Astrocyte (in vitro differentiated cells and primary cell): ENCODE measurements at regions not wholly inside any gene's neighbourhood (a gene's known extent, or its start where the extent isn't known, plus 50 kb on each side); places are given as distances from the start of the nearest gene placed in this dataset.

Experiments used
- DNase-seq: peaks from one replicate; pipeline ENCODE4 v3.0.0-alpha.2; 2010; ENCODE audit warnings: low read depth
- FAIRE-seq: peaks from 2 replicates; lab custom pipeline; 2011; peaks lifted over from hg19 to GRCh38; lab: Jason Lieb, UNC
- H2AFZ ChIP-seq: 2 replicates; pipeline ENCODE4 v1.6.0; 2012; ENCODE audit warnings: low read depth, low read length, inconsistent platforms
- H3K27ac ChIP-seq: 2 replicates; pipeline ENCODE4 v1.5.1; 2011; ENCODE audit warnings: low read depth, low read length, inconsistent platforms
- H3K27me3 ChIP-seq: 2 replicates; pipeline ENCODE4 v1.6.0; 2011; ENCODE audit warnings: low read length, inconsistent platforms; ENCODE audit not compliant: insufficient read depth
- H3K36me3 ChIP-seq: 2 replicates; pipeline ENCODE4 v1.5.1; 2011; ENCODE audit warnings: low read length, inconsistent platforms; ENCODE audit not compliant: insufficient read depth
- H3K4me1 ChIP-seq: 2 replicates; pipeline ENCODE4 v1.5.1; 2011; ENCODE audit warnings: low read length, inconsistent platforms; ENCODE audit not compliant: insufficient read depth
- H3K4me2 ChIP-seq: 2 replicates; pipeline ENCODE4 v1.6.0; 2012; ENCODE audit warnings: low read length, inconsistent platforms
- H3K4me3 ChIP-seq: 2 replicates; pipeline ENCODE4 v1.5.1; 2011; ENCODE audit warnings: low read depth, mild to moderate bottlenecking, low read length, inconsistent platforms; ENCODE audit not compliant: insufficient read depth
- H3K79me2 ChIP-seq: 2 replicates; pipeline ENCODE4 v1.6.0; 2012; ENCODE audit warnings: mild to moderate bottlenecking, low read length, inconsistent platforms; ENCODE audit not compliant: insufficient read depth
- H3K9ac ChIP-seq: 2 replicates; pipeline ENCODE4 v1.6.0; 2012; ENCODE audit warnings: mild to moderate bottlenecking, low read length, inconsistent platforms
- H3K9me3 ChIP-seq: 2 replicates; pipeline ENCODE4 v1.5.1; 2012; ENCODE audit warnings: low read depth, mild to moderate bottlenecking, low read length, inconsistent platforms; ENCODE audit not compliant: insufficient read depth
- H4K20me1 ChIP-seq: 2 replicates; pipeline ENCODE4 v1.6.0; 2012; ENCODE audit warnings: low read length, inconsistent platforms; ENCODE audit not compliant: insufficient read depth
- H3K27ac Mint-ChIP-seq: one replicate; pipeline ENCODE4 v1.8.0; 2021; ENCODE audit warnings: mild to moderate bottlenecking, mixed read lengths; ENCODE audit not compliant: unreplicated experiment
- H3K27me3 Mint-ChIP-seq: one replicate; pipeline ENCODE4 v1.8.0; 2021; ENCODE audit warnings: low read depth, mixed read lengths; ENCODE audit not compliant: unreplicated experiment
- H3K36me3 Mint-ChIP-seq: one replicate; pipeline ENCODE4 v1.8.0; 2021; ENCODE audit warnings: low read depth, mixed read lengths; ENCODE audit not compliant: unreplicated experiment
- H3K4me1 Mint-ChIP-seq: one replicate; pipeline ENCODE4 v1.8.0; 2021; ENCODE audit warnings: low read depth, mixed read lengths; ENCODE audit not compliant: unreplicated experiment
- H3K4me3 Mint-ChIP-seq: one replicate; pipeline ENCODE4 v1.8.0; 2021; ENCODE audit warnings: mild to moderate bottlenecking, moderate library complexity, mixed read lengths; ENCODE audit not compliant: unreplicated experiment
- H3K9me3 Mint-ChIP-seq: one replicate; pipeline ENCODE4 v1.8.0; 2021; ENCODE audit warnings: mild to moderate bottlenecking, mixed read lengths; ENCODE audit not compliant: unreplicated experiment
- CTCF ChIP-seq: IDR thresholded peaks from 2 replicates; pipeline ENCODE4 v1.5.1; 2011; ENCODE audit warnings: low read depth, mild to moderate bottlenecking, inconsistent platforms, low read length, moderate library complexity; ENCODE audit not compliant: insufficient read depth
- EZH2 ChIP-seq: IDR thresholded peaks from 2 replicates; pipeline ENCODE4 v1.6.1; 2012; ENCODE audit warnings: mild to moderate bottlenecking, low read length, inconsistent platforms; ENCODE audit not compliant: insufficient read depth

DNA sequence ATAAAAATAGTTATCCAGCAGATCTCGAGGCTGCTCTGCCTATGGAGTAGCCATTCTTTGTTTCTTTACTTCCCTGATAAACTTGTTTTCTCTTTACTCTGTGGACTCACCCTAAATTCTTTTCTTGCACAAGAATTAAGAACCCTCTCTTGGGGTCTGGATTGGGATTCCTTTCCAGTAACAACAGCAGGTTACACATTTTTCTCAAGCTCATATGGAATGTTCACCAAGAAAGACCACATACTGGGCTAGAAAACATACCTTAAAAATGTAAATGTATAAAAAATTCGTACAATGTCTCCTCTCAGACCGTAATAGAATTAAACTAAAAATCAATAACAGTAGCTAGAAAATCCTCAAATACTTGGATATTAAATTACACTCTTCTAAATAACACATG, 299.2 kb downstream of the CNTN3 start:
- Histone ChIP-seq H3K36me3 (no peaks in the 10 kb centered on the region), H3K27ac (no peak overlapping the region), H4K20me1 (no peaks in the 10 kb centered on the region), H3K9me3 (no peaks in the 10 kb centered on the region), H3K79me2 (no peaks in the 10 kb centered on the region), H3K9ac (no peak overlapping the region), H2AFZ (no peak overlapping the region), H3K27me3 (no peaks in the 10 kb centered on the region), H3K4me2 (no peak overlapping the region), H3K4me3 (no peak overlapping the region), H3K4me1 (no peaks in the 10 kb centered on the region)
- Mint-ChIP-seq H3K4me3 (no peak overlapping the region), H3K36me3 (no peaks in the 10 kb centered on the region), H3K27ac (no peak overlapping the region), H3K27me3 (no peaks in the 10 kb centered on the region), H3K4me1 (peaks cover 7% of the 10 kb centered on the region), H3K9me3 (peaks cover 8% of the 10 kb centered on the region)
- TF ChIP-seq EZH2 (no peak), CTCF (no peak)
- no peak for FAIRE-seq
- no peak for DNase-seq

GRCh38 chr3:74314696-74315095, 299.8 kb downstream of the CNTN3 start:
- FAIRE-seq (no peak), DNase-seq (no peak)
- Histone ChIP-seq H3K79me2 (no peaks in the 10 kb centered on the region), H3K36me3 (no peaks in the 10 kb centered on the region), H3K9me3 (no peaks in the 10 kb centered on the region), H4K20me1 (no peaks in the 10 kb centered on the region), H3K27ac (no peak overlapping the region), H3K4me3 (no peak overlapping the region), H3K4me2 (no peak overlapping the region), H2AFZ (no peak overlapping the region), H3K27me3 (no peaks in the 10 kb centered on the region), H3K4me1 (no peaks in the 10 kb centered on the region), H3K9ac (no peak overlapping the region)
- Mint-ChIP-seq H3K27me3 (no peaks in the 10 kb centered on the region), H3K4me1 (peaks cover 7% of the 10 kb centered on the region), H3K27ac (no peak overlapping the region), H3K36me3 (no peaks in the 10 kb centered on the region), H3K4me3 (no peak overlapping the region), H3K9me3 (peaks cover 8% of the 10 kb centered on the region)
- TF ChIP-seq EZH2 = no peak
- TF ChIP-seq CTCF = no peak

GRCh38 chr3:74309716-74310115, 304.7 kb downstream of the CNTN3 start:
- Histone ChIP-seq H3K4me1 (no peaks in the 10 kb centered on the region), H3K27me3 (no peaks in the 10 kb centered on the region), H3K9ac (no peak overlapping the region), H3K36me3 (no peaks in the 10 kb centered on the region), H3K4me3 (no peak overlapping the region), H3K4me2 (no peak overlapping the region), H3K9me3 (no peaks in the 10 kb centered on the region), H3K27ac (no peak overlapping the region), H2AFZ (no peak overlapping the region), H4K20me1 (no peaks in the 10 kb centered on the region), H3K79me2 (no peaks in the 10 kb centered on the region)
- H3K27me3 Mint-ChIP-seq = no peaks in the 10 kb centered on the region
- DNase-seq = no peak
- FAIRE-seq = no peak
- TF ChIP-seq CTCF (no peak), EZH2 (no peak)
- peaks cover 4% of the 10 kb centered on the region for H3K4me1 Mint-ChIP-seq
- H3K9me3 Mint-ChIP-seq = no peaks in the 10 kb centered on the region
- no peak overlapping the region for H3K4me3 Mint-ChIP-seq
- no peak overlapping the region for H3K27ac Mint-ChIP-seq
- H3K36me3 Mint-ChIP-seq = no peaks in the 10 kb centered on the region
